BJ (cell line): ENCODE measurements at regions not wholly inside any gene's neighbourhood (a gene's known extent, or its start where the extent isn't known, plus 50 kb on each side); places are given as distances from the start of the nearest gene placed in this dataset.

Source experiments
- CTCF ChIA-PET: fragments of 350-600 bp; formaldehyde crosslinking; extraction: SDS; loops from one replicate; lab custom pipeline; 2021; ENCODE audit warnings: antibody characterized with exemption, inconsistent platforms; lab: Yijun Ruan, JAX
- POLR2A ChIA-PET: fragments of 300-600 bp; sonication (Branson Sonifier 250); formaldehyde crosslinking; extraction: SDS; loops from one replicate; lab custom pipeline; 2021; ENCODE audit warnings: antibody characterized with exemption; lab: Charles Lee
- DNase-seq: peaks from one replicate; pipeline ENCODE4 v3.0.0-alpha.2; 2011; ENCODE audit warnings: low read depth
- H3K27me3 ChIP-seq: 2 replicates; pipeline ENCODE4 v1.6.0; 2011; ENCODE audit warnings: low read length; ENCODE audit not compliant: control insufficient read depth, insufficient read depth
- H3K36me3 ChIP-seq: 2 replicates; pipeline ENCODE4 v1.5.1; 2011; ENCODE audit warnings: low read length; ENCODE audit not compliant: control insufficient read depth, insufficient read depth
- H3K4me3 ChIP-seq: 2 replicates; pipeline ENCODE4 v1.5.1; 2011; ENCODE audit warnings: low read depth, mild to moderate bottlenecking, control low read depth, low read length
- CTCF ChIP-seq: IDR thresholded peaks from 2 replicates; pipeline ENCODE4 v1.5.1; 2011; ENCODE audit warnings: low read depth, mild to moderate bottlenecking, control low read depth, inconsistent platforms, low read length, moderate library complexity; ENCODE audit not compliant: insufficient read depth

- no peak for TF ChIP-seq CTCF
- DNase-seq: no peak
- ChIA-PET CTCF (interaction anchor here (1.9 kb wide), 1 partner anchor 11 kb away, joined by 4 read pairs; no protein-coding TSS in a partner anchor), POLR2A (no interaction called here)
- Histone ChIP-seq H3K36me3 (no peaks in the 10 kb centered on the region), H3K27me3 (no peaks in the 10 kb centered on the region), H3K4me3 (no peak overlapping the region)
Observed at GRCh38 chr5:82375488-82376244, 97.5 kb upstream of the RPS23 start.

GRCh38 chr5:82374637-82375036 is 96.5 kb upstream of the RPS23 start:
- Histone ChIP-seq H3K36me3 (no peaks in the 10 kb centered on the region), H3K27me3 (no peaks in the 10 kb centered on the region), H3K4me3 (no peak overlapping the region)
- no peak for TF ChIP-seq CTCF
- CTCF ChIA-PET: interaction anchor here (0.9 to 1.2 kb wide), 2 partner anchors 8 to 10 kb away, joined by 3 to 4 read pairs; no protein-coding TSS in a partner anchor
- no peak for DNase-seq
- POLR2A ChIA-PET: no interaction called here

GRCh38 chr5:82367930-82368329 is 89.8 kb upstream of the RPS23 start:
- DNase-seq: no peak
- Histone ChIP-seq H3K36me3 (no peaks in the 10 kb centered on the region), H3K27me3 (no peaks in the 10 kb centered on the region), H3K4me3 (no peak overlapping the region)
- CTCF ChIA-PET: interaction anchor here (0.6 to 4.9 kb wide), 9 partner anchors 9 to 1194 kb away, joined by 3 to 22 read pairs (median 4); no protein-coding TSS in a partner anchor
- POLR2A ChIA-PET: no interaction called here
- TF ChIP-seq CTCF: no peak

- no peak for DNase-seq
- H3K4me3 ChIP-seq: no peak overlapping the region
- TF ChIP-seq CTCF: no peak
- ChIA-PET CTCF (interaction anchor here (0.8 to 4.9 kb wide), 11 partner anchors 13 to 1196 kb away, joined by 3 to 22 read pairs (median 5); no protein-coding TSS in a partner anchor), POLR2A (no interaction called here)
- no peaks in the 10 kb centered on the region for H3K27me3 ChIP-seq
- H3K36me3 ChIP-seq: no peaks in the 10 kb centered on the region
Observed at GRCh38 chr5:82365744-82366228, 87.6 kb upstream of the RPS23 start.

- DNase-seq: no peak
- Histone ChIP-seq H3K36me3 (no peaks in the 10 kb centered on the region), H3K4me3 (no peak overlapping the region), H3K27me3 (no peaks in the 10 kb centered on the region)
- POLR2A ChIA-PET: no interaction called here
- CTCF ChIA-PET: interaction anchor here (0.9 to 4.9 kb wide), 22 partner anchors 9 to 1202 kb away, joined by 3 to 22 read pairs (median 4); partner anchors contain the start of gene VCAN
- TF ChIP-seq CTCF: no peak
Observed at GRCh38 chr5:82365026-82365425, 86.9 kb upstream of the RPS23 start.
